Smooth muscle cell (in vitro differentiated cells): ENCODE measurements at regions not wholly inside any gene's neighbourhood (a gene's known extent, or its start where the extent isn't known, plus 50 kb on each side); places are given as distances from the start of the nearest gene placed in this dataset.
A peak's percentile ranks its signal among the peaks of the same experiment; 100 is the strongest.

Experiments
- DNase-seq: peaks from one replicate; lab custom pipeline; 2025; ENCODE audit not compliant: unreplicated experiment; lab: John Stamatoyannopoulos, UW
- H2AFZ ChIP-seq: fragments of 200-600 bp; sonication (generic); 2 replicates; pipeline ENCODE4 v1.6.0; 2016; ENCODE audit warnings: antibody characterized with exemption, low read depth, mild to moderate bottlenecking
- H3F3A ChIP-seq: fragments of 200-600 bp; sonication (generic); 2 replicates; pipeline ENCODE4 v1.6.0; 2017; ENCODE audit warnings: antibody characterized with exemption, low read depth
- H3K27ac ChIP-seq: fragments of 200-600 bp; sonication (generic); 2 replicates; pipeline ENCODE4 v1.5.1; 2016; ENCODE audit warnings: low read depth, mild to moderate bottlenecking
- H3K27me3 ChIP-seq: fragments of 200-600 bp; sonication (generic); 2 replicates; pipeline ENCODE4 v1.6.1; 2016; ENCODE audit warnings: low read depth, mild to moderate bottlenecking
- H3K36me3 ChIP-seq: fragments of 200-600 bp; sonication (generic); 2 replicates; pipeline ENCODE4 v1.5.1; 2016; ENCODE audit warnings: low read depth
- H3K4me1 ChIP-seq: fragments of 200-600 bp; sonication (generic); 2 replicates; pipeline ENCODE4 v1.5.1; 2016; ENCODE audit warnings: low read depth
- H3K4me2 ChIP-seq: fragments of 200-600 bp; sonication (generic); 2 replicates; pipeline ENCODE4 v1.6.0; 2016; ENCODE audit warnings: mild to moderate bottlenecking
- H3K4me3 ChIP-seq: fragments of 200-600 bp; sonication (generic); 2 replicates; pipeline ENCODE4 v1.5.1; 2016; ENCODE audit warnings: mild to moderate bottlenecking
- H3K79me2 ChIP-seq: fragments of 200-600 bp; sonication (generic); 2 replicates; pipeline ENCODE4 v1.6.0; 2016; ENCODE audit warnings: low read depth, mild to moderate bottlenecking
- H3K9ac ChIP-seq: fragments of 200-600 bp; sonication (generic); 2 replicates; pipeline ENCODE4 v1.6.0; 2016; ENCODE audit warnings: low read depth
- H3K9me3 ChIP-seq: fragments of 200-600 bp; sonication (generic); replicated peaks from 2 replicates; pipeline ENCODE4 v1.5.1; 2016; ENCODE audit warnings: low read depth
- H4K20me1 ChIP-seq: fragments of 200-600 bp; sonication (generic); 2 replicates; pipeline ENCODE4 v1.6.0; 2016; ENCODE audit warnings: low read depth
- WGBS: methylation state at CpG from one replicate; pipeline ENCODE4 v1.1.7; 2016; ENCODE audit warnings: low lambda C conversion rate; 5-methylcytosine and 5-hydroxymethylcytosine counted together
- TF ChIP-seq, protein P1 (sequence below): fragments of 200-600 bp; sonication (generic); IDR thresholded peaks from 2 replicates; pipeline ENCODE4 v1.5.1; 2017; ENCODE audit warnings: borderline replicate concordance, mild to moderate bottlenecking, antibody characterized with exemption; ENCODE audit not compliant: insufficient read depth, poor library complexity, severe bottlenecking

DNA sequence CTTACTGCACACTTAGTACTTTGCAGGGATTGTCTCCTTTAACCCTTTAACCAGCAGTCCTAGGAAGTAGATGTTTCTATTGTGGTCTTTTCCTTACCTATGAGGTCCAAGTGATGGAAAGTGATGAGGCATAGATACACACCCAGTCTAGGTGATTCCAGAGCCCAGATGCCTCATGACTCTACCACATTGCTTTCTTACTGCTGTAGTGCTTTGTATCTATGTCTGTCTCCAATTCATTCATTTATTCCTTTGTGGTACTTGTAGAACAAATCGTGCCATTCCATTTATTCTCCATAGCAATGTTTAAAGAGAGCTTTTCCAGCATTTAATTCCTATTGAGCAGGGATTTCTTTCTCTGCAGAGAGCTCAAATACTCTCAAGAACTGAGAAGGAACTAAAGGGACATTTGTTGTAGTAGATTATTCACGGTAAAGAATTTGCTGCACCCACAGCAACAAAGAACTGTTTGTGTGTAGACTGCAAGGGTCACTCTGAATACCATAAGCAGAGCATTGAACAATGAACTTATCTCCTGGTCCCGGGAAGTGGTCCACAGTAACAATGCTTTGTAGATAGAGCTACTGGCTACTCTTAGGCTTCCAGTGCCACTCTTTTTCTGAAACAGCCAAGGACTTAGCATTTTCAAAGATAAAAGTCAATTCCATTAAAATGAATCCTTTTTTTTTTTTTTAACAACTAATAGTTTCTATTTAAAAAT lies 337.0 kb downstream of the PTEN start:
- Histone ChIP-seq H3K27ac (no peak overlapping the region), H3F3A (no peaks in the 10 kb centered on the region), H3K4me1 (no peaks in the 10 kb centered on the region), H3K4me2 (no peak overlapping the region), H3K27me3 (peaks cover 20% of the 10 kb centered on the region), H3K4me3 (no peak overlapping the region), H3K9ac (no peak overlapping the region), H3K79me2 (no peaks in the 10 kb centered on the region), H3K36me3 (no peaks in the 10 kb centered on the region), H3K9me3 (no peaks in the 10 kb centered on the region), H4K20me1 (no peaks in the 10 kb centered on the region), H2AFZ (no peak overlapping the region)
- no peak for DNase-seq
- TF ChIP-seq, protein P1, sequence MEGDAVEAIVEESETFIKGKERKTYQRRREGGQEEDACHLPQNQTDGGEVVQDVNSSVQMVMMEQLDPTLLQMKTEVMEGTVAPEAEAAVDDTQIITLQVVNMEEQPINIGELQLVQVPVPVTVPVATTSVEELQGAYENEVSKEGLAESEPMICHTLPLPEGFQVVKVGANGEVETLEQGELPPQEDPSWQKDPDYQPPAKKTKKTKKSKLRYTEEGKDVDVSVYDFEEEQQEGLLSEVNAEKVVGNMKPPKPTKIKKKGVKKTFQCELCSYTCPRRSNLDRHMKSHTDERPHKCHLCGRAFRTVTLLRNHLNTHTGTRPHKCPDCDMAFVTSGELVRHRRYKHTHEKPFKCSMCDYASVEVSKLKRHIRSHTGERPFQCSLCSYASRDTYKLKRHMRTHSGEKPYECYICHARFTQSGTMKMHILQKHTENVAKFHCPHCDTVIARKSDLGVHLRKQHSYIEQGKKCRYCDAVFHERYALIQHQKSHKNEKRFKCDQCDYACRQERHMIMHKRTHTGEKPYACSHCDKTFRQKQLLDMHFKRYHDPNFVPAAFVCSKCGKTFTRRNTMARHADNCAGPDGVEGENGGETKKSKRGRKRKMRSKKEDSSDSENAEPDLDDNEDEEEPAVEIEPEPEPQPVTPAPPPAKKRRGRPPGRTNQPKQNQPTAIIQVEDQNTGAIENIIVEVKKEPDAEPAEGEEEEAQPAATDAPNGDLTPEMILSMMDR, result no peak
- 55% methylated on average over 3 of the region's 3 CpGs for WGBS

DNA sequence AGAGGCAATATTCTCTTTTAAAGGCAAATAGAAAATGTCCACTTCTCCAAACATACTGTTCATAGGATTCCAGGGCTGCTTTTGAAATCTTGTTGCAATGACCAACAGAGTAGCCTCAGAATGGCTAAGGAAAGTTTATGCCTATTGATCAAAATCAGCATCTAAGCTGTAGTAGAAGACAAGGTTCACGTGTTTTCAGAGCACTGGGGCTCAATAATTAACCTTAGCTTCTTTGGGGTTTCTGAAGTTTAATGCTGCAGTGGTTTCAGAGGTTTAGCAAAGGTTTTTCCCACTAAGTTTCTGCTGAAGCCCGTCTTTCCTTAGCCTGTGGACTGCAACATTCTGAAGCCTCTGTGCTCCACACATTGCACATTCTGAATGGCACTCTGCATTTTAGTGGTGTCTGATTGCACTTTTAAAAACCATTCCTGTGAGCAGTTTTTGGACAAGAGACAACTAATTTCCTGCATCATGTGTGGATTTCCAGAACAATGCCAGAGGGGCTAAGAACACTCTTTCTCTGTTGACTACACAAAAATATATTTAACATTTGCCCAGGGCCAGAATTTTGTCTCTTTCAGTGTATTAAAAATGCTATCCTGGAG lies 342.5 kb downstream of the PTEN start:
- Histone ChIP-seq H4K20me1 (no peaks in the 10 kb centered on the region), H3K4me2 (no peak overlapping the region), H3K4me1 (no peaks in the 10 kb centered on the region), H3K9me3 (no peaks in the 10 kb centered on the region), H3K27ac (no peak overlapping the region), H3K4me3 (no peak overlapping the region), H3K79me2 (no peaks in the 10 kb centered on the region), H2AFZ (no peak overlapping the region), H3F3A (no peaks in the 10 kb centered on the region), H3K9ac (no peak overlapping the region), H3K27me3 (peaks cover 17% of the 10 kb centered on the region), H3K36me3 (no peaks in the 10 kb centered on the region)
- TF ChIP-seq, protein P1, result no peak
- WGBS, result 61% methylated on average over 2 of the region's 2 CpGs
- no peak for DNase-seq

DNA sequence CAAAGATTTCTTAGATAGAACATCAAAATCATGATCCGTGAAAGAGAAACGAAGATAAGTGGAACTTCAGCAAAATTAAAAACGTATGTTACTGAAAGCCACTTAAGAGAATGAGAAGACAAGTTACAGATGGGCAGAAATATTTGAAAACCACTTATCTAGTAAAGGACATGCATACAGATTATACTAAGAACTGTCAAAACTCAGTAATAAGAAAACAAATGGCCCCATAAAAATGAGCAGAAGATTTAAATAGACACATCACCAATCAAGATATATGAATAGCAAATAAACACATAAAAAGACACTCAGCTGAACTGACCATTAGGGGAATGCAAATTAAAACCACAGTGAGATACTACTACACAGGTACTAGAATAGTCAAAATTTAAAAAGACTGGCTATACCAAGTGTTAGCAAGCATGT lies 343.7 kb downstream of the PTEN start:
- Histone ChIP-seq H3K36me3 (no peaks in the 10 kb centered on the region), H3K27me3 (peaks cover 16% of the 10 kb centered on the region), H3K4me1 (no peaks in the 10 kb centered on the region), H3K9me3 (no peaks in the 10 kb centered on the region), H3K9ac (no peak overlapping the region), H3K4me3 (no peak overlapping the region), H2AFZ (no peak overlapping the region), H3F3A (no peaks in the 10 kb centered on the region), H3K79me2 (no peaks in the 10 kb centered on the region), H3K4me2 (peak overlapping the region; percentile 5), H4K20me1 (no peaks in the 10 kb centered on the region), H3K27ac (no peak overlapping the region)
- no peak for DNase-seq
- TF ChIP-seq, protein P1, result no peak
- WGBS, result 24% methylated on average over 3 of the region's 3 CpGs
